NOMO-1 treated with dmso at 0.1 percent for 144 hours (cell line): ENCODE measurements at regions not wholly inside any gene's neighbourhood (a gene's known extent, or its start where the extent isn't known, plus 50 kb on each side); places are given as distances from the start of the nearest gene placed in this dataset.
A peak's percentile ranks its signal among the peaks of the same experiment; 100 is the strongest.

ENCODE experiments used
- DNase-seq: peaks from one replicate; lab custom pipeline; 2025; ENCODE audit not compliant: unreplicated experiment; lab: John Stamatoyannopoulos, UW

- DNase-seq, result no peak
These were observed 51.9 kb upstream of the OTOL1 start for GRCh38 chr3:161444694-161445077.

- DNase-seq, result no peak
These were observed 52.5 kb upstream of the OTOL1 start for GRCh38 chr3:161443921-161444693.

GRCh38 chr3:161430307-161430706 lies 59.0 kb upstream of the SPTSSB start:
- no peak for DNase-seq

GRCh38 chr3:161427347-161427746 lies 56.0 kb upstream of the SPTSSB start:
- no peak for DNase-seq

- no peak for DNase-seq
These were observed 55.4 kb upstream of the SPTSSB start for GRCh38 chr3:161426758-161427157.

GRCh38 chr3:161423911-161424522 lies 52.7 kb upstream of the SPTSSB start:
- peak; percentile 10 for DNase-seq

- no peak for DNase-seq
These were observed 50.9 kb upstream of the SPTSSB start for GRCh38 chr3:161422171-161422700.
